ENCODE measurements at regions not wholly inside any gene's neighbourhood (a gene's known extent, or its start where the extent isn't known, plus 50 kb on each side); places are given as distances from the start of the nearest gene placed in this dataset.

DNA sequence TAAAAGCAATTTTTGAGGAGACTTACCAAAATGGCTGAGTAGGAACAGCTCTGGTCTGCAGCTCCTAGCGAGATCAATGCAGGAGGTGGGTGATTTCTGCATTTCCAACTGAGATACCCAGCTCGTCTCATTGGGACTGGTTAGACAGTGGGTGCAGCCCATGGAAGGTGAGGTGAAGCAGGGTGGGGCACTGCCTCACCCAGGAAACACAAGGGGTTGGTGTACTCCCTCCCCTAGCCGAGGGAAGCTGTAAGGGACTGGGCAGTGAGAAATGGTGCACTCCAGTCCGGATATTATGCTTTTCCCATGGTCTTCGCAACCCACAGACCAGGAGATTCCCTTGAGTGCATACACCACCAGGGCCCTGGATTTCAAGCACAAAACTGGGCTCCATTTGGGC lies 419.0 kb downstream of the NUP35 start:
- TF ChIP-seq CTCF (IDR thresholded peaks at IDR 0.05) = no peak
- TF ChIP-seq POLR2A (IDR thresholded peaks at IDR 0.05) = no peak

Data from thyroid gland (tissue), 4 donors.